ENCODE measurements at regions not wholly inside any gene's neighbourhood (a gene's known extent, or its start where the extent isn't known, plus 50 kb on each side); places are given as distances from the start of the nearest gene placed in this dataset.

GRCh38 chr7:20010877-20011276 lies 206.3 kb downstream of the MACC1 start:
- Mint-ChIP-seq H3K4me3 (no peak overlapping the region), H3K27me3 (ENCODE audit: insufficient read depth, low read depth, poor library complexity) (no peaks in the 10 kb centered on the region), H3K4me1 (peaks cover 7% of the 10 kb centered on the region; the same call in 2 of the 3 replicates), H3K27ac (no peak overlapping the region), H3K36me3 (ENCODE audit: low read depth) (no peaks in the 10 kb centered on the region; the same call in 2 of the 3 replicates), H3K9me3 (no peaks in the 10 kb centered on the region)
- Histone ChIP-seq H3K4me1 (ENCODE audit: insufficient read depth) (peaks cover 17% of the 10 kb centered on the region), H3K27ac (ENCODE audit: low read depth) (no peak overlapping the region), H3F3A (replicated peaks; ENCODE audit: low read depth) (no peaks in the 10 kb centered on the region), H3K4me2 (no peak overlapping the region), H4K20me1 (replicated peaks; ENCODE audit: insufficient read depth) (no peaks in the 10 kb centered on the region), H2AFZ (no peak overlapping the region), H3K9me2 (ENCODE audit: insufficient read depth) (no peaks in the 10 kb centered on the region), H3K36me3 (ENCODE audit: insufficient read depth) (peaks cover 5% of the 10 kb centered on the region; the same call in 1 of the 2 replicates), H3K79me2 (replicated peaks; ENCODE audit: insufficient read depth) (peaks cover 13% of the 10 kb centered on the region; the same call in 1 of the 2 replicates), H3K27me3 (ENCODE audit: insufficient read depth) (no peaks in the 10 kb centered on the region), H3K4me3 (no peak overlapping the region)
- DNase-seq (ENCODE audit: low spot score) = no peak
- no peak for ATAC-seq
- no peak for TF ChIP-seq EZH2 (IDR thresholded peaks at IDR 0.05; ENCODE audit: low read depth, unreplicated experiment)

- Mint-ChIP-seq H3K9me3 (no peaks in the 10 kb centered on the region), H3K27me3 (ENCODE audit: insufficient read depth, low read depth, poor library complexity) (no peaks in the 10 kb centered on the region), H3K4me3 (no peak overlapping the region), H3K4me1 (peaks cover 3% of the 10 kb centered on the region; the same call in 1 of the 3 replicates), H3K36me3 (ENCODE audit: low read depth) (no peaks in the 10 kb centered on the region; the same call in 2 of the 3 replicates), H3K27ac (no peak overlapping the region)
- DNase-seq (ENCODE audit: low spot score) (no peak), ATAC-seq (no peak)
- H4K20me1 ChIP-seq (replicated peaks; ENCODE audit: insufficient read depth) = no peaks in the 10 kb centered on the region
- 0 out of 2 replicates have a peak, but pooled peaks cover 1% of the 10 kb centered on the region for H3K4me1 ChIP-seq (ENCODE audit: insufficient read depth)
- H3K4me2 ChIP-seq = no peak overlapping the region
- no peak overlapping the region for H3K4me3 ChIP-seq
- H3F3A ChIP-seq (replicated peaks; ENCODE audit: low read depth) = no peaks in the 10 kb centered on the region
- no peaks in the 10 kb centered on the region for H3K27me3 ChIP-seq (ENCODE audit: insufficient read depth)
- no peak overlapping the region for H2AFZ ChIP-seq
- TF ChIP-seq ZNF331 (CRISPR knock-in tag; IDR thresholded peaks at IDR 0.05; ENCODE audit: low read depth) = no peak
- no peak for TF ChIP-seq REST (IDR thresholded peaks at IDR 0.05; ENCODE audit: unreplicated experiment)
- TF ChIP-seq CTCF (conservative IDR thresholded peaks at IDR 0.05; ENCODE audit: low read depth in 2 of 2) = no peak
- no peak for TF ChIP-seq ZNF114 (CRISPR knock-in tag; IDR thresholded peaks at IDR 0.05)
- no peak for TF ChIP-seq CREB1 (CRISPR knock-in tag; IDR thresholded peaks at IDR 0.05; ENCODE audit: low read depth)
- TF ChIP-seq NANOG (IDR thresholded peaks at IDR 0.05; ENCODE audit: borderline replicate concordance) = no peak
- H3K9me2 ChIP-seq (ENCODE audit: insufficient read depth) = no peaks in the 10 kb centered on the region
- H3K36me3 ChIP-seq (ENCODE audit: insufficient read depth) = peaks cover 9% of the 10 kb centered on the region; the same call in 1 of the 2 replicates
- peaks cover 6% of the 10 kb centered on the region; the same call in 1 of the 2 replicates for H3K79me2 ChIP-seq (replicated peaks; ENCODE audit: insufficient read depth)
- H3K27ac ChIP-seq (ENCODE audit: low read depth) = no peak overlapping the region
These were observed 209.7 kb downstream of the MACC1 start for GRCh38 chr7:20007510-20007909.

Measured in GM23338 (cell line).